GM23338 (cell line): ENCODE measurements at regions not wholly inside any gene's neighbourhood (a gene's known extent, or its start where the extent isn't known, plus 50 kb on each side); places are given as distances from the start of the nearest gene placed in this dataset.

ENCODE experiments used
- CREB1 ChIP-seq: fragments of 250-450 bp; sonication (Bioruptor Pico); IDR thresholded peaks from 2 replicates; pipeline ENCODE4 v1.5.0; 2020; ENCODE audit warnings: low read depth, mild to moderate bottlenecking, moderate library complexity
- CTCF ChIP-seq, 2 experiments: fragments of 200-600 bp in 1 of 2; sonication (generic) in 1 of 2; conservative IDR thresholded peaks; 2 replicates each; pipeline versions ENCODE4 v1.5.1 to v1.6.1; 2016 to 2017; ENCODE audit warnings: antibody characterized with exemption in 2 of 2, low read depth in 2 of 2, mild to moderate bottlenecking in 2 of 2, moderate library complexity in 1 of 2
- EZH2 ChIP-seq: fragments of 200-600 bp; sonication (generic); IDR thresholded peaks from one replicate; pipeline ENCODE4 v1.8.0; 2017; ENCODE audit warnings: antibody characterized with exemption, mild to moderate bottlenecking, low read depth; ENCODE audit not compliant: unreplicated experiment
- EZH2phosphoT487 ChIP-seq: fragments of 200-600 bp; sonication (generic); IDR thresholded peaks from one replicate; pipeline ENCODE4 v1.8.1; 2018; ENCODE audit warnings: antibody characterized with exemption; ENCODE audit not compliant: unreplicated experiment
- JUNB ChIP-seq: IDR thresholded peaks from one replicate; pipeline ENCODE4 v1.6.1; 2016; ENCODE audit warnings: antibody characterized with exemption; ENCODE audit not compliant: unreplicated experiment
- POLR2AphosphoS5 ChIP-seq: IDR thresholded peaks from 2 replicates; pipeline ENCODE4 v1.6.1; 2016; ENCODE audit warnings: antibody characterized with exemption, low read depth
- REST ChIP-seq: IDR thresholded peaks from one replicate; pipeline ENCODE4 v1.6.1; 2018; ENCODE audit warnings: antibody characterized with exemption; ENCODE audit not compliant: unreplicated experiment
- ZNF114 ChIP-seq: fragments of 250-450 bp; sonication (Bioruptor Pico); IDR thresholded peaks from 2 replicates; pipeline ENCODE4 v1.5.0; 2020; ENCODE audit warnings: mild to moderate bottlenecking, moderate library complexity
- ZNF462 ChIP-seq: fragments of 250-450 bp; sonication (Bioruptor Pico); IDR thresholded peaks from 2 replicates; pipeline ENCODE4 v1.5.0; 2020; ENCODE audit warnings: mild to moderate bottlenecking, moderate library complexity

GRCh38 chr1:244205906-244206305 lies 154.8 kb downstream of the ZBTB18 start:
- TF ChIP-seq CTCF (conservative IDR thresholded peaks at IDR 0.05; ENCODE audit: low read depth in 2 of 2) (no peak), CREB1 (CRISPR knock-in tag) (no peak), ZNF114 (CRISPR knock-in tag) (no peak), EZH2phosphoT487 (no peak), JUNB (no peak), POLR2AphosphoS5 (no peak), EZH2 (no peak), REST (no peak), ZNF462 (CRISPR knock-in tag) (no peak)
